ENCODE measurements at regions not wholly inside any gene's neighbourhood (a gene's known extent, or its start where the extent isn't known, plus 50 kb on each side); places are given as distances from the start of the nearest gene placed in this dataset.

DNA sequence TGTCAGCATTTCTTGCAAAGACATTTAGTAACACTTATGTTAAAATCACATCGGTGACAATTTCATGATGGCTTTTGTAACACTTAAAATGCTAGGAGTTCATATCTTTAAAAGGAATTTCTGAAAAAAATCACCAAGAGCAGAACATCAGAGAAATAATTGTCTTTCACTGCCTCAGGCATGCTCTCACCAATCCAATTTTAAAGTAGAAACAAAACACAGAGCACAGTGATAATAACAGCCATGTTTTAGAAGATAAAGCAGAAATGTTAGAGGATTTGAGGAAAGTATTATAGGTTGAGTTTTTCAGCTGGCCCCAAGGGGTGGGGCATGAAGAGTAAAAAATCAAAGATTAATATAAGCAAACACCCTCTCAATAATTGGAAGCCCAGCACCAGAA, 1037.6 kb downstream of the DSC3 start:
- H2BK5ac ChIP-seq (ENCODE audit: insufficient read length, low read length): no peak overlapping the region
- no peak overlapping the region for H3K27ac ChIP-seq (ENCODE audit: insufficient read length, low read depth, low read length)
- no peaks in the 10 kb centered on the region for H3K36me3 Mint-ChIP-seq (ENCODE audit: insufficient read depth in 1 of 3, low read depth in 3 of 3)
- no peak overlapping the region for H2BK20ac ChIP-seq (ENCODE audit: low read depth, low read length, poor library complexity, severe bottlenecking)
- no peak overlapping the region for H3K27ac Mint-ChIP-seq
- H4K91ac ChIP-seq (ENCODE audit: insufficient read length, low read depth, low read length): no peak overlapping the region
- no peak overlapping the region for H3K18ac ChIP-seq (ENCODE audit: insufficient read length, low read depth, low read length)
- H3K9ac ChIP-seq (ENCODE audit: extremely low read depth, insufficient read length, low read length): no peak overlapping the region
- no peak overlapping the region for H2BK12ac ChIP-seq (ENCODE audit: insufficient read length, low read depth, low read length)
- H2AFZ ChIP-seq (ENCODE audit: low read length): no peak overlapping the region
- H3K23me2 ChIP-seq (ENCODE audit: insufficient read length, low read depth, low read length, poor library complexity, severe bottlenecking): no peaks in the 10 kb centered on the region
- H3K79me2 ChIP-seq (ENCODE audit: insufficient read depth, low read length): no peaks in the 10 kb centered on the region
- H3K4me1 Mint-ChIP-seq: no peaks in the 10 kb centered on the region
- H3K14ac ChIP-seq (ENCODE audit: insufficient read depth, low read length): no peak overlapping the region
- no peak overlapping the region for H3K56ac ChIP-seq (ENCODE audit: insufficient read length, low read depth, low read length)
- no peak overlapping the region for H3K4me3 Mint-ChIP-seq
- no CpG with 5 or more reads among the region's 1 CpG for WGBS (ENCODE audit: extremely low coverage, insufficient read length, low lambda C conversion rate)
- no peaks in the 10 kb centered on the region for H3K4me1 ChIP-seq (ENCODE audit: insufficient read depth, low read length)
- no peaks in the 10 kb centered on the region for H3K79me1 ChIP-seq (ENCODE audit: insufficient read depth, low read depth, low read length, poor library complexity, severe bottlenecking)
- H4K8ac ChIP-seq (replicated peaks; ENCODE audit: insufficient read length, low read depth, low read length): no peak overlapping the region
- no peaks in the 10 kb centered on the region for H3K9me3 Mint-ChIP-seq
- H2BK15ac ChIP-seq (ENCODE audit: low read depth, low read length): no peak overlapping the region
- H3K27me3 ChIP-seq (ENCODE audit: insufficient read depth, low read length): no peaks in the 10 kb centered on the region
- H3K9me3 ChIP-seq (ENCODE audit: control insufficient read depth, low read depth, low read length): no peaks in the 10 kb centered on the region
- no peak overlapping the region for H2AK5ac ChIP-seq (ENCODE audit: insufficient read length, low read length)
- H3K27me3 Mint-ChIP-seq (ENCODE audit: low read depth): no peaks in the 10 kb centered on the region
- no peak for DNase-seq
- TF ChIP-seq, protein P1, sequence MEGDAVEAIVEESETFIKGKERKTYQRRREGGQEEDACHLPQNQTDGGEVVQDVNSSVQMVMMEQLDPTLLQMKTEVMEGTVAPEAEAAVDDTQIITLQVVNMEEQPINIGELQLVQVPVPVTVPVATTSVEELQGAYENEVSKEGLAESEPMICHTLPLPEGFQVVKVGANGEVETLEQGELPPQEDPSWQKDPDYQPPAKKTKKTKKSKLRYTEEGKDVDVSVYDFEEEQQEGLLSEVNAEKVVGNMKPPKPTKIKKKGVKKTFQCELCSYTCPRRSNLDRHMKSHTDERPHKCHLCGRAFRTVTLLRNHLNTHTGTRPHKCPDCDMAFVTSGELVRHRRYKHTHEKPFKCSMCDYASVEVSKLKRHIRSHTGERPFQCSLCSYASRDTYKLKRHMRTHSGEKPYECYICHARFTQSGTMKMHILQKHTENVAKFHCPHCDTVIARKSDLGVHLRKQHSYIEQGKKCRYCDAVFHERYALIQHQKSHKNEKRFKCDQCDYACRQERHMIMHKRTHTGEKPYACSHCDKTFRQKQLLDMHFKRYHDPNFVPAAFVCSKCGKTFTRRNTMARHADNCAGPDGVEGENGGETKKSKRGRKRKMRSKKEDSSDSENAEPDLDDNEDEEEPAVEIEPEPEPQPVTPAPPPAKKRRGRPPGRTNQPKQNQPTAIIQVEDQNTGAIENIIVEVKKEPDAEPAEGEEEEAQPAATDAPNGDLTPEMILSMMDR (conservative IDR thresholded peaks at IDR 0.05): no peak
- no peak overlapping the region for H3K23ac ChIP-seq (ENCODE audit: insufficient read length, low read depth, low read length)
- no peak overlapping the region for H3K4ac ChIP-seq (ENCODE audit: low read depth, low read length)
- H4K20me1 ChIP-seq (ENCODE audit: control insufficient read depth, insufficient read depth, insufficient read length): no peaks in the 10 kb centered on the region
- no peak overlapping the region for H3K4me2 ChIP-seq (ENCODE audit: insufficient read depth, insufficient read length, low read length)
- H4K5ac ChIP-seq (ENCODE audit: insufficient read length, low read depth, low read length): no peak overlapping the region
- H3T11ph ChIP-seq (ENCODE audit: low read length): no peak overlapping the region
- no peak overlapping the region for H2BK120ac ChIP-seq (ENCODE audit: low read depth, low read length, poor library complexity, severe bottlenecking)
